MCF 10A (cell line): ENCODE measurements at regions not wholly inside any gene's neighbourhood (a gene's known extent, or its start where the extent isn't known, plus 50 kb on each side); places are given as distances from the start of the nearest gene placed in this dataset.

ENCODE experiments used
- BruUV-seq: library from RNA; stranded (reverse); fragments of 400-500 nt; replicated peaks from 2 replicates; lab custom pipeline; 2021; lab: Mats Ljungman, UMichigan
- CTCF ChIA-PET: fragments of 300-600 bp; sonication (Branson Sonifier 250); formaldehyde crosslinking; extraction: SDS; loops from one replicate; lab custom pipeline; 2021; ENCODE audit warnings: antibody characterized with exemption, inconsistent platforms; lab: Yijun Ruan, JAX
- POLR2A ChIA-PET: fragments of 300-600, 350-650 bp; sonication (Branson Sonifier 250); formaldehyde crosslinking; extraction: SDS; loops from one replicate; lab custom pipeline; 2020; ENCODE audit warnings: antibody characterized with exemption, inconsistent platforms; lab: Yijun Ruan, JAX
- DNase-seq: peaks from one replicate; pipeline ENCODE4 v3.0.0-alpha.2; 2018; ENCODE audit not compliant: unreplicated experiment
- H3K27ac Mint-ChIP-seq: one replicate; pipeline ENCODE4 v1.8.0; 2022; ENCODE audit warnings: mild to moderate bottlenecking, low read depth, mixed read lengths; ENCODE audit not compliant: unreplicated experiment
- H3K27me3 Mint-ChIP-seq: one replicate; pipeline ENCODE4 v1.8.0; 2022; ENCODE audit warnings: mixed read lengths; ENCODE audit not compliant: insufficient read depth, unreplicated experiment
- H3K36me3 Mint-ChIP-seq: one replicate; pipeline ENCODE4 v1.8.0; 2022; ENCODE audit warnings: mild to moderate bottlenecking, moderate library complexity, mixed read lengths; ENCODE audit not compliant: insufficient read depth, unreplicated experiment
- H3K4me1 Mint-ChIP-seq: one replicate; pipeline ENCODE4 v1.8.0; 2022; ENCODE audit warnings: mixed read lengths; ENCODE audit not compliant: insufficient read depth, unreplicated experiment
- H3K4me3 Mint-ChIP-seq: one replicate; pipeline ENCODE4 v1.8.0; 2022; ENCODE audit warnings: mild to moderate bottlenecking, moderate library complexity, mixed read lengths; ENCODE audit not compliant: unreplicated experiment
- H3K9me3 Mint-ChIP-seq: one replicate; pipeline ENCODE4 v1.8.0; 2022; ENCODE audit warnings: mixed read lengths; ENCODE audit not compliant: unreplicated experiment
- CTCF ChIP-seq: fragments of 200-600 bp; IDR thresholded peaks from one replicate; pipeline ENCODE4 v1.8.0; 2022; ENCODE audit warnings: antibody characterized with exemption, mild to moderate bottlenecking; ENCODE audit not compliant: unreplicated experiment
- intact Hi-C: fragments of 100-400 bp; cut with micrococcal nuclease; formaldehyde crosslinking; loops from 2 replicates; pipeline ENCODE4 v1.14.1; 2022

GRCh38 chr16:27649021-27649420 lies 99.1 kb downstream of the KATNIP start:
- H3K4me3 Mint-ChIP-seq: no peak overlapping the region
- H3K36me3 Mint-ChIP-seq: peaks cover 17% of the 10 kb centered on the region
- H3K4me1 Mint-ChIP-seq: no peaks in the 10 kb centered on the region
- DNase-seq: no peak
- H3K9me3 Mint-ChIP-seq: no peaks in the 10 kb centered on the region
- H3K27me3 Mint-ChIP-seq: no peaks in the 10 kb centered on the region
- ChIA-PET CTCF (interaction anchor here (1.1 kb wide), 1 partner anchor 9 kb away, joined by 9 read pairs; no protein-coding TSS in a partner anchor), POLR2A (no interaction called here)
- no TSS peak for BruUV-seq
- H3K27ac Mint-ChIP-seq: no peak overlapping the region
- intact Hi-C loops: no loop called here
- TF ChIP-seq CTCF: no peak

- no TSS peak for BruUV-seq
- Mint-ChIP-seq H3K4me3 (no peak overlapping the region), H3K27me3 (no peaks in the 10 kb centered on the region), H3K9me3 (no peaks in the 10 kb centered on the region), H3K36me3 (peaks cover 12% of the 10 kb centered on the region), H3K4me1 (no peaks in the 10 kb centered on the region), H3K27ac (no peak overlapping the region)
- ChIA-PET POLR2A (no interaction called here), CTCF (interaction anchor here (1.1 kb wide), 1 partner anchor 10 kb away, joined by 9 read pairs; no protein-coding TSS in a partner anchor)
- DNase-seq: no peak
- TF ChIP-seq CTCF: no peak
- intact Hi-C loops: no loop called here
These were observed 100.2 kb downstream of the KATNIP start for GRCh38 chr16:27650073-27650701.

- no peak for DNase-seq
- intact Hi-C loops: no loop called here
- Mint-ChIP-seq H3K27ac (no peak overlapping the region), H3K9me3 (no peaks in the 10 kb centered on the region), H3K27me3 (no peaks in the 10 kb centered on the region), H3K36me3 (peaks cover 11% of the 10 kb centered on the region), H3K4me1 (no peaks in the 10 kb centered on the region), H3K4me3 (no peak overlapping the region)
- POLR2A ChIA-PET: no interaction called here
- no peak for TF ChIP-seq CTCF
- CTCF ChIA-PET: interaction anchor here (0.8 kb wide), 1 partner anchor 20 kb away, joined by 4 read pairs; no protein-coding TSS in a partner anchor
- BruUV-seq: no TSS peak
These were observed 101.4 kb downstream of the KATNIP start for GRCh38 chr16:27651301-27651700.

GRCh38 chr16:27657811-27658210 lies 107.9 kb downstream of the KATNIP start:
- no peak for TF ChIP-seq CTCF
- CTCF ChIA-PET: interaction anchor here (2.3 kb wide), 1 partner anchor 18 kb away, joined by 8 read pairs; no protein-coding TSS in a partner anchor
- POLR2A ChIA-PET: interaction anchor here (0.6 kb wide), 1 partner anchor 399 kb away, joined by 3 read pairs; no protein-coding TSS in a partner anchor
- Mint-ChIP-seq H3K36me3 (peaks cover 19% of the 10 kb centered on the region), H3K27ac (no peak overlapping the region), H3K4me1 (no peaks in the 10 kb centered on the region), H3K9me3 (peaks cover 7% of the 10 kb centered on the region), H3K27me3 (no peaks in the 10 kb centered on the region), H3K4me3 (no peak overlapping the region)
- DNase-seq: no peak
- intact Hi-C loops: no loop called here
- no TSS peak for BruUV-seq
